SU-DHL-6 (cell line): ENCODE measurements at regions not wholly inside any gene's neighbourhood (a gene's known extent, or its start where the extent isn't known, plus 50 kb on each side); places are given as distances from the start of the nearest gene placed in this dataset.

Source experiments
- CTCF ChIP-seq: fragments of 200-600 bp; sonication (generic); IDR thresholded peaks from one replicate; pipeline ENCODE4 v1.5.1; 2017; ENCODE audit warnings: antibody characterized with exemption, mild to moderate bottlenecking, low read length, moderate library complexity; ENCODE audit not compliant: insufficient read depth, poor library complexity, severe bottlenecking
- EZH2phosphoT487 ChIP-seq: fragments of 200-600 bp; sonication (generic), shearing (Covaris generic); conservative IDR thresholded peaks from 2 replicates; pipeline ENCODE4 v1.6.1; 2018; ENCODE audit warnings: mild to moderate bottlenecking, antibody characterized with exemption, low read length, moderate library complexity, mixed read lengths

GRCh38 chr15:26066896-26067295, 203.8 kb upstream of the ATP10A start:
- TF ChIP-seq CTCF (no peak), EZH2phosphoT487 (no peak)
